IMR-90 (cell line): ENCODE measurements at regions not wholly inside any gene's neighbourhood (a gene's known extent, or its start where the extent isn't known, plus 50 kb on each side); places are given as distances from the start of the nearest gene placed in this dataset.

ENCODE experiments used
- ATAC-seq: fragments of 200-7000 bp; cut with Tn5 transposase; 2 replicates; pipeline ENCODE4 v1.9.1; 2020; ENCODE audit warnings: low read depth, mild to moderate bottlenecking, moderate library complexity
- BruUV-seq: library from RNA; stranded (reverse); fragments of 400-500 nt; replicated peaks from 2 replicates; lab custom pipeline; 2021; lab: Mats Ljungman, UMichigan
- CTCF ChIA-PET: fragments of 300-600 bp; formaldehyde crosslinking; extraction: SDS; loops from one replicate; lab custom pipeline; 2021; ENCODE audit warnings: antibody characterized with exemption; lab: Yijun Ruan, JAX
- POLR2A ChIA-PET: fragments of 300-600 bp; sonication (Branson Sonifier 250); formaldehyde crosslinking; loops from one replicate; lab custom pipeline; 2022; ENCODE audit warnings: antibody characterized with exemption; ENCODE audit not compliant: unreplicated experiment; lab: Charles Lee
- DNase-seq: peaks from one replicate; pipeline ENCODE4 v3.0.0; 2013
- H2AFZ ChIP-seq: replicated peaks from 2 replicates; pipeline ENCODE3; 2013; ENCODE audit warnings: low read length, mild to moderate bottlenecking; ENCODE audit not compliant: poor library complexity
- H2AK5ac ChIP-seq: 2 replicates; pipeline ENCODE4 v1.6.1; 2013; ENCODE audit warnings: low read depth, low read length, inconsistent platforms
- H2AK9ac ChIP-seq: replicated peaks from 2 replicates; pipeline ENCODE3; 2013; ENCODE audit warnings: mild to moderate bottlenecking, low read depth, low read length, moderate library complexity; ENCODE audit not compliant: poor library complexity
- H2BK120ac ChIP-seq: 2 replicates; pipeline ENCODE4 v1.6.1; 2013; ENCODE audit warnings: low read depth, low read length, inconsistent platforms
- H2BK15ac ChIP-seq: 3 replicates; pipeline ENCODE4 v1.6.1; 2013; ENCODE audit warnings: low read depth, low read length, inconsistent platforms
- H2BK20ac ChIP-seq: 2 replicates; pipeline ENCODE4 v1.6.1; 2013; ENCODE audit warnings: low read depth, mild to moderate bottlenecking, inconsistent platforms, low read length, moderate library complexity
- H2BK5ac ChIP-seq: 2 replicates; pipeline ENCODE4 v1.6.1; 2013; ENCODE audit warnings: mild to moderate bottlenecking, low read depth, low read length, inconsistent platforms; ENCODE audit not compliant: poor library complexity, severe bottlenecking
- H3K14ac ChIP-seq: replicated peaks from 2 replicates; pipeline ENCODE4 v1.6.1; 2013; ENCODE audit warnings: low read depth, low read length, inconsistent platforms
- H3K18ac ChIP-seq: 2 replicates; pipeline ENCODE4 v1.6.1; 2013; ENCODE audit warnings: low read depth, low read length, control low read depth
- H3K23ac ChIP-seq: 2 replicates; pipeline ENCODE4 v1.6.1; 2013; ENCODE audit warnings: low read depth, low read length, inconsistent platforms
- H3K27ac ChIP-seq: 2 replicates; pipeline ENCODE4 v1.5.1; 2013; ENCODE audit warnings: mild to moderate bottlenecking, control low read depth, low read length; ENCODE audit not compliant: insufficient read depth
- H3K27me3 ChIP-seq: 2 replicates; pipeline ENCODE4 v1.6.1; 2013; ENCODE audit warnings: low read length; ENCODE audit not compliant: control insufficient read depth, insufficient read depth
- H3K36me3 ChIP-seq: 2 replicates; pipeline ENCODE4 v1.6.1; 2013; ENCODE audit warnings: low read length, mixed read lengths; ENCODE audit not compliant: control insufficient read depth, insufficient read depth
- H3K4ac ChIP-seq: 2 replicates; pipeline ENCODE4 v1.6.1; 2013; ENCODE audit warnings: low read depth, low read length, inconsistent platforms
- H3K4me1 ChIP-seq: 2 replicates; pipeline ENCODE4 v1.6.1; 2013; ENCODE audit warnings: low read length, mixed read lengths; ENCODE audit not compliant: control insufficient read depth, insufficient read depth
- H3K4me2 ChIP-seq: 2 replicates; pipeline ENCODE4 v1.6.1; 2013; ENCODE audit warnings: low read depth, mild to moderate bottlenecking, control low read depth, low read length, moderate library complexity
- H3K4me3 ChIP-seq: 2 replicates; pipeline ENCODE4 v1.5.1; 2013; ENCODE audit warnings: low read depth, mild to moderate bottlenecking, control low read depth, low read length, moderate library complexity; ENCODE audit not compliant: insufficient read depth
- H3K56ac ChIP-seq: 2 replicates; pipeline ENCODE4 v1.6.1; 2013; ENCODE audit warnings: low read length, inconsistent platforms; ENCODE audit not compliant: insufficient read depth; ENCODE audit errors: extremely low read depth
- H3K79me1 ChIP-seq, 2 experiments: 2 replicates each; pipeline ENCODE4 v1.6.1; 2013; ENCODE audit warnings: low read length in 2 of 2, inconsistent platforms in 1 of 2, low read depth in 1 of 2
- H3K9ac ChIP-seq: 2 replicates; pipeline ENCODE4 v1.6.1; 2013; ENCODE audit warnings: low read depth, low read length, control low read depth
- H3K9me1 ChIP-seq: 2 replicates; pipeline ENCODE4 v1.6.1; 2013; ENCODE audit warnings: low read length, inconsistent platforms; ENCODE audit not compliant: insufficient read depth
- H3K9me3 ChIP-seq: 2 replicates; pipeline ENCODE4 v1.6.1; 2013; ENCODE audit warnings: low read length; ENCODE audit not compliant: control insufficient read depth, insufficient read depth
- H4K20me1 ChIP-seq: 2 replicates; pipeline ENCODE4 v1.6.1; 2013; ENCODE audit warnings: low read length, inconsistent platforms; ENCODE audit not compliant: insufficient read depth
- H4K5ac ChIP-seq: 2 replicates; pipeline ENCODE4 v1.6.1; 2013; ENCODE audit warnings: mild to moderate bottlenecking, low read depth, low read length, control low read depth
- H4K8ac ChIP-seq, 2 experiments: 2 replicates each; pipeline ENCODE4 v1.6.1; 2013; ENCODE audit warnings: low read depth in 2 of 2, low read length in 2 of 2, control low read depth in 1 of 2, inconsistent platforms in 1 of 2
- H4K91ac ChIP-seq: 2 replicates; pipeline ENCODE4 v1.6.1; 2013; ENCODE audit warnings: low read depth, low read length, inconsistent platforms; ENCODE audit not compliant: insufficient read depth
- CHD1 ChIP-seq: IDR thresholded peaks from 2 replicates; pipeline ENCODE4 v1.6.1; 2012; ENCODE audit warnings: low read depth, low read length, improper control_type of control experiment
- FOS ChIP-seq: fragments of 150-350 bp; IDR thresholded peaks from 2 replicates; pipeline ENCODE4 v1.6.1; 2016; ENCODE audit warnings: low read depth, low read length
- RFX5 ChIP-seq: IDR thresholded peaks from 2 replicates; pipeline ENCODE4 v1.8.0; 2012; ENCODE audit warnings: low read depth, mild to moderate bottlenecking, low read length, moderate library complexity
- SMC3 ChIP-seq: fragments of 150-350 bp; IDR thresholded peaks from 2 replicates; pipeline ENCODE4 v1.6.1; 2016; ENCODE audit warnings: low read depth, mild to moderate bottlenecking, antibody characterized with exemption, low read length, moderate library complexity
- WGBS, 2 experiments: methylation state at CpG; one replicate each; pipeline versions ENCODE4 v1.1.5 to v1.1.7; 2013; ENCODE audit warnings: missing lambda C conversion rate in 2 of 2; ENCODE audit not compliant: insufficient read length in 1 of 2; ENCODE audit errors: extremely low coverage in 2 of 2; 5-methylcytosine and 5-hydroxymethylcytosine counted together
- dilution Hi-C: fragments of 300-500 bp; cut with HindIII; formaldehyde crosslinking; loops from one replicate; pipeline ENCODE4 v1.14.3; 2018; ENCODE audit warnings: low sequenced_read_pairs; ENCODE audit not compliant: unreplicated experiment
- in situ Hi-C: fragments of 300-500 bp; cut with MboI; formaldehyde crosslinking; loops from 3 replicates; pipeline ENCODE4 v1.14.3; 2019; ENCODE audit warnings: low sequenced_read_pairs, inconsistent platforms, mixed read lengths
- intact Hi-C: fragments of 100-400 bp; cut with micrococcal nuclease; formaldehyde crosslinking; loops from 2 replicates; pipeline ENCODE4 v1.10.0; 2022

DNA sequence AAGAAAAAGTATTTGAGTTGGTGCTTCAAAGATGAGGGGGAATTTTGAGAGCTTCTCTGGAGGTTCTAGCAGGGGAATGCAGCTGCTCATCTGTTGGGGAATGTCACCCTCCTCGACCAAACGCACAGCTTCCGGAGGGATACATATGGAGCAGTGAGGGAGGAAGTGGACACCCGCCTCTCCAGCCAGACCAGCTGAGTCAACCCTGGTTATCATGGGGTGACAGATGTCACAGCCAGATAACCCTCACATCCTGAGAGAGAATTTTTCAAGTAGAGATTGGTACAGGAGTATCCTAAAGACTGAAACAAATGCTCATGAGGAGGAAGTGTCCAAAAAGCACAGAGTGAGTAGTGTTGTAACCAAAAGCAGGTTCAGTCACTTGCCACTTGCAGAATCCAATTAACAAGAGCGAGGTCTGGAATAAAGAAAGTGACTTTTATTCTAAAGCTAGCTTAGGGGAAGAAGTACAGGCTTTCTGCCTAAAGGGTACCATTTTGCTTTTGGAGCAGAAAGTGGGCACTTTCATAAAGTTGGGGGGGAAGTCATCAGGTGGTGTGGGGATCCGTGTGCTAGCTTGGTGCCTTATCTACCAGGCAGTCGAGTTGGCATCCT is 395.2 kb downstream of the RAD51AP2 start:
- POLR2A ChIA-PET, result no interaction called here
- dilution Hi-C loops, result no loop called here

More for the DNA sequence above, 395.2 kb downstream of the RAD51AP2 start:
- H3K14ac ChIP-seq, result no peak overlapping the region
- TF ChIP-seq FOS (no peak), RFX5 (no peak), SMC3 (no peak), CHD1 (no peak)
- intact Hi-C loops (no loop called here), in situ Hi-C loops (no loop called here)
- H3K18ac ChIP-seq, result no peak overlapping the region
- no peaks in the 10 kb centered on the region for H3K9me3 ChIP-seq
- ATAC-seq, result no peak
- H3K56ac ChIP-seq, result no peak overlapping the region
- H3K4me2 ChIP-seq, result no peak overlapping the region
- no peak overlapping the region for H4K8ac ChIP-seq
- CTCF ChIA-PET, result no interaction called here
- H2AFZ ChIP-seq, result no peak overlapping the region
- no peak overlapping the region for H3K27ac ChIP-seq
- H3K9me1 ChIP-seq, result no peaks in the 10 kb centered on the region
- H3K27me3 ChIP-seq, result no peaks in the 10 kb centered on the region
- no peak overlapping the region for H2BK5ac ChIP-seq
- no peaks in the 10 kb centered on the region for H4K20me1 ChIP-seq
- H2AK5ac ChIP-seq, result no peak overlapping the region
- no peak overlapping the region for H4K5ac ChIP-seq
- no peaks in the 10 kb centered on the region for H3K36me3 ChIP-seq
- H2BK120ac ChIP-seq, result no peak overlapping the region
- no peak overlapping the region for H2AK9ac ChIP-seq
- no peak overlapping the region for H2BK15ac ChIP-seq
- no peak overlapping the region for H3K4me3 ChIP-seq
- H3K9ac ChIP-seq, result no peak overlapping the region
- 66% methylated on average over 5 of the region's 7 CpGs; no CpG with 5 or more reads in 1 of the 2 experiments for WGBS, 2 experiments
- no peak overlapping the region for H3K23ac ChIP-seq
- H3K4me1 ChIP-seq, result no peaks in the 10 kb centered on the region
- no peak for DNase-seq
- H2BK20ac ChIP-seq, result no peak overlapping the region
- H3K79me1 ChIP-seq, result no peaks in the 10 kb centered on the region
- BruUV-seq, result no TSS peak
- no peak overlapping the region for H4K91ac ChIP-seq
- H3K4ac ChIP-seq, result no peak overlapping the region
